ENCODE measurements at regions not wholly inside any gene's neighbourhood (a gene's known extent, or its start where the extent isn't known, plus 50 kb on each side); places are given as distances from the start of the nearest gene placed in this dataset.

DNA sequence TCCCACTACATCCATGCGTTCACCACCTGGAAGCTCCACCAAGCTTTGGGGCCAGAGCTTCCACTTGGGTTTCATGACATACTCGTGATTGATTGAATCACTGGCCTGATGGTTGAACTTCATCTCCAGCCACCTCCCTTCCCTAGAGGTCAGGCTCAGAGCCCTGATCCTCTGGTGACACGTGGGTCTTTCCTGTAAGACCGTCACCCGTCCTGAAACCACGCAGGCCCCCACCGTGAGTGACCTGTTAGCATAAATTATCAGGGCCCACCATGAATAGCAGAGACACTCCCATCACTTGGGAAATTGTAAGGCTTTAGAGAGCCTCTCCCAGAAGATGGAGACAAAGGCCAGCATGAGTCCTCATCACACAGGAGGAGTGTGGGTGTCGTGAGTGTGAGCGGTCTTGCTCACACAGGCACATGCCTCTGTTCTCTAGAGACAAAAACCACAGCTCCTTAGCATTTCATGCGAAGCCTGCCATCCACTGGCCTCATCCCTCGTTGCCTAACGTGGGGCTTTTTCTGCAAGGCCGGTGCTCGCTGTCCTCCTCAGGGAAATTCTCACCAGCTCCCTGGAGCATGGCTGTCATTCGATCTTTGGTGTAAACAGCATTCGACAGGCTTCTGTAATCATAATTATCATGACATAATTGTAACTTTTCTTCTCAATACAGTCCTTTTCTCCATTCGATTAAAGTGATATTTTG is 65.1 kb upstream of the DUSP22 start:
- Mint-ChIP-seq H3K36me3 (ENCODE audit: insufficient read depth, unreplicated experiment) (no peaks in the 10 kb centered on the region), H3K4me1 (ENCODE audit: low read depth, unreplicated experiment) (no peaks in the 10 kb centered on the region), H3K4me3 (ENCODE audit: unreplicated experiment) (no peak overlapping the region), H3K27ac (ENCODE audit: unreplicated experiment) (no peak overlapping the region), H3K9me3 (ENCODE audit: unreplicated experiment) (no peaks in the 10 kb centered on the region), H3K27me3 (ENCODE audit: insufficient read depth, unreplicated experiment) (no peaks in the 10 kb centered on the region)
- H3K9me3 ChIP-seq: no peaks in the 10 kb centered on the region
- no peak for DNase-seq
- H3K36me3 ChIP-seq (ENCODE audit: control insufficient read depth, insufficient read depth, low read length): no peaks in the 10 kb centered on the region
- no peaks in the 10 kb centered on the region for H3K4me1 ChIP-seq
- H3K27me3 ChIP-seq (replicated peaks; ENCODE audit: control insufficient read depth, insufficient read depth, low read length): no peaks in the 10 kb centered on the region; the same call in 1 of the 2 replicates
- POLR2A ChIA-PET: no interaction called here
- H3K4me3 ChIP-seq (ENCODE audit: low read depth, low read length): no peak overlapping the region
- intact Hi-C loops (cut with micrococcal nuclease; ENCODE audit: unreplicated experiment): no loop called here
- no TSS peak for BruUV-seq (replicated peaks)
- CTCF ChIA-PET: no interaction called here
- TF ChIP-seq, protein P1, sequence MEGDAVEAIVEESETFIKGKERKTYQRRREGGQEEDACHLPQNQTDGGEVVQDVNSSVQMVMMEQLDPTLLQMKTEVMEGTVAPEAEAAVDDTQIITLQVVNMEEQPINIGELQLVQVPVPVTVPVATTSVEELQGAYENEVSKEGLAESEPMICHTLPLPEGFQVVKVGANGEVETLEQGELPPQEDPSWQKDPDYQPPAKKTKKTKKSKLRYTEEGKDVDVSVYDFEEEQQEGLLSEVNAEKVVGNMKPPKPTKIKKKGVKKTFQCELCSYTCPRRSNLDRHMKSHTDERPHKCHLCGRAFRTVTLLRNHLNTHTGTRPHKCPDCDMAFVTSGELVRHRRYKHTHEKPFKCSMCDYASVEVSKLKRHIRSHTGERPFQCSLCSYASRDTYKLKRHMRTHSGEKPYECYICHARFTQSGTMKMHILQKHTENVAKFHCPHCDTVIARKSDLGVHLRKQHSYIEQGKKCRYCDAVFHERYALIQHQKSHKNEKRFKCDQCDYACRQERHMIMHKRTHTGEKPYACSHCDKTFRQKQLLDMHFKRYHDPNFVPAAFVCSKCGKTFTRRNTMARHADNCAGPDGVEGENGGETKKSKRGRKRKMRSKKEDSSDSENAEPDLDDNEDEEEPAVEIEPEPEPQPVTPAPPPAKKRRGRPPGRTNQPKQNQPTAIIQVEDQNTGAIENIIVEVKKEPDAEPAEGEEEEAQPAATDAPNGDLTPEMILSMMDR (IDR thresholded peaks at IDR 0.05; ENCODE audit: insufficient read depth in 1 of 2, low read depth in 1 of 2, low read length in 1 of 2, severe bottlenecking in 1 of 2, unreplicated experiment in 1 of 2): no peak

DNA sequence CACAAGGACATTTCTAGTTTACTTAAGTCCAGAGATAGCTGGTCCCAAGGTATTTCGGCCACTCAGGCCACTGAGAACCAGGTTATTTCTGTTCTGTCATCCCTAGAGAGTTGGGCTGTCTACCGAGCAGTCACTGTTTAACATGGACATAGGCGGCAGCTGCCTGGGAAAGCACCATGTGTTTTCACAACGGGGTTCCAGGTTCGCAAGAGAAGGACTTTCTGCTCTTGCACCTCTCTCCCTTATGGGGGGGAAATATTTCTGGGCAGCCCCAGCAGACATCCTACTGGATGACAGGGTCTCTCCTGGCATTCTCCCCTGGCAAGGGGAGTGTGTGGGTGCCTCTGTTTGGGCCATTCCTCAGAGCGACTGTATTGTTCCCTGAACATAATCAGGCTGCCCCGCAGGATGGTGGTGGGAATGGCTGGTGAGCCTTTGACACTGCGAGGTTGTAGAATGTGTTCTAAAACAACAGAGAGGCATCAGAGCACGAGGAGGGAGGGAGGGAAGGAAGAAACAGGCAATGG is 64.4 kb upstream of the DUSP22 start:
- CTCF ChIA-PET: no interaction called here
- Mint-ChIP-seq H3K36me3 (ENCODE audit: insufficient read depth, unreplicated experiment) (no peaks in the 10 kb centered on the region), H3K27ac (ENCODE audit: unreplicated experiment) (no peak overlapping the region), H3K4me1 (ENCODE audit: low read depth, unreplicated experiment) (no peaks in the 10 kb centered on the region), H3K4me3 (ENCODE audit: unreplicated experiment) (no peak overlapping the region), H3K27me3 (ENCODE audit: insufficient read depth, unreplicated experiment) (no peaks in the 10 kb centered on the region), H3K9me3 (ENCODE audit: unreplicated experiment) (no peaks in the 10 kb centered on the region)
- no peaks in the 10 kb centered on the region; the same call in 1 of the 2 replicates for H3K27me3 ChIP-seq (replicated peaks; ENCODE audit: control insufficient read depth, insufficient read depth, low read length)
- no TSS peak for BruUV-seq (replicated peaks)
- H3K9me3 ChIP-seq: no peaks in the 10 kb centered on the region
- no peak for DNase-seq
- TF ChIP-seq, protein P1 (IDR thresholded peaks at IDR 0.05; ENCODE audit: insufficient read depth in 1 of 2, low read depth in 1 of 2, low read length in 1 of 2, severe bottlenecking in 1 of 2, unreplicated experiment in 1 of 2): no peak
- no peaks in the 10 kb centered on the region for H3K4me1 ChIP-seq
- H3K4me3 ChIP-seq (ENCODE audit: low read depth, low read length): no peak overlapping the region
- no peaks in the 10 kb centered on the region for H3K36me3 ChIP-seq (ENCODE audit: control insufficient read depth, insufficient read depth, low read length)
- intact Hi-C loops (cut with micrococcal nuclease; ENCODE audit: unreplicated experiment): no loop called here
- POLR2A ChIA-PET: no interaction called here

DNA sequence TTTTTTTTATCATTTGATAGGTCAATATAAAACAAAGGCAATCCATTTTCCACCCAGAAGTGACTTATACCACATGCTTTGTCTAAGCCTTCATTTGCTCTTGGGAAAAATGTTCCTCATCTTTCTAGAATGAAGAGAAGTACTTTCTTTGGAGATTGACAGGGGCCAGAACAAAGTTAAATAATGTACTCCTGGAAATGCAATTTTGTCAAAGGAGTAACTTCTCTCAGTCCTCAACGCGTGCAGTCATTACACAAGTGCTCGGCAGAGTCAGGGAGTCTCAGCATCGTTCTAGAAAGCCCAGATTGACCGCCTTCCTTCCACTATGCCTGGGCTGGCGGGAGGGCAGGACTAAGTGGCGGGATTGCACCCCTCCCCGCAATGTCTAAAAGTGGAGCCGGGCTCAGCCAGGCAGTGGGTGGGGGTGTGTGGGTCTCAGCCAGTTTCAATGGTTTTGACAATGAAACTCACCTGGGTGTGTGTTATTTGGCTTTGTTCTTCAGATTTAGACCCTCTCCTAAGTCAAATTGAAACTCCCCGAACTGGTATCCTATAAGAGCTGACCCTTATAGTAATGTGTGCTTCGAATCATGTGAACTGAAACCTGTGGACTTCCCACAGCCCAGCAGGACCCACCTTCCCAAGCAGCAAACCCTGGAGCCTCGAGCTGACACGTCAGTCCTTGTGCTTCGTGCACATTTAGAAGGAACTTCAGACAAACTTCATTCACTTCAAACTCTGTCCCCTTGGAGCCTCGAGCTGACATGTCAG is 63.2 kb upstream of the DUSP22 start:
- no peak overlapping the region for H3K27ac Mint-ChIP-seq (ENCODE audit: unreplicated experiment)
- no peaks in the 10 kb centered on the region for H3K9me3 ChIP-seq
- H3K4me3 Mint-ChIP-seq (ENCODE audit: unreplicated experiment): no peak overlapping the region
- H3K9me3 Mint-ChIP-seq (ENCODE audit: unreplicated experiment): no peaks in the 10 kb centered on the region
- ChIA-PET POLR2A (no interaction called here), CTCF (no interaction called here)
- no peaks in the 10 kb centered on the region for H3K36me3 ChIP-seq (ENCODE audit: control insufficient read depth, insufficient read depth, low read length)
- H3K4me3 ChIP-seq (ENCODE audit: low read depth, low read length): no peak overlapping the region
- TF ChIP-seq, protein P1 (IDR thresholded peaks at IDR 0.05; ENCODE audit: insufficient read depth in 1 of 2, low read depth in 1 of 2, low read length in 1 of 2, severe bottlenecking in 1 of 2, unreplicated experiment in 1 of 2): no peak
- BruUV-seq (replicated peaks): no TSS peak
- no peak for DNase-seq
- H3K27me3 Mint-ChIP-seq (ENCODE audit: insufficient read depth, unreplicated experiment): no peaks in the 10 kb centered on the region
- intact Hi-C loops (cut with micrococcal nuclease; ENCODE audit: unreplicated experiment): no loop called here
- no peaks in the 10 kb centered on the region for H3K27me3 ChIP-seq (replicated peaks; ENCODE audit: control insufficient read depth, insufficient read depth, low read length)
- H3K4me1 ChIP-seq: no peaks in the 10 kb centered on the region
- H3K4me1 Mint-ChIP-seq (ENCODE audit: low read depth, unreplicated experiment): no peaks in the 10 kb centered on the region
- H3K36me3 Mint-ChIP-seq (ENCODE audit: insufficient read depth, unreplicated experiment): no peaks in the 10 kb centered on the region
